ENCODE measurements at regions not wholly inside any gene's neighbourhood (a gene's known extent, or its start where the extent isn't known, plus 50 kb on each side); places are given as distances from the start of the nearest gene placed in this dataset.
"Not testable (repeated sequence)": the region's sequence is repeated elsewhere in the genome, so short reads cannot be mapped to it uniquely, and the experiment has no call there.

DNA sequence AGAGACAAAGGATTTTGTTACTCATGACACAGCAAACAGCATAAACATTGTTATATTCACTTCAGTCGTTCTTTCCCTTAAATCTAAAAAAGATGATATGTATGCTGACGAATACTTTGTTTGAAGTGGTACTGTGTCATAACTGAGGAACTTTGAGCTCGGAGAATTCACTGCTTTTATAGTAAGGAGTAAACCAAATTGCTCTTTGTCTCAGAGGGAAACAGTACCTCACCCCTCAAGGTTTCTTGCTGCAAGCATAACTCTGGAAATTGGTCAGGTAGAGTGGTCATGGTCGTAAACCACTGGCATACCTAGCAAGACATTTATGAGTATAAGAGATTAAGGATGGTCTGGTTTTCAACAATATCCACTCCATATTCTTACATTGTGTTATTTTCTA, 160.2 kb upstream of the OR4E1 start:
- no peaks in the 10 kb centered on the region for H3K9me3 ChIP-seq (ENCODE audit: low read depth)
- no peaks in the 10 kb centered on the region for H3K27me3 ChIP-seq
- TF ChIP-seq, protein P1, sequence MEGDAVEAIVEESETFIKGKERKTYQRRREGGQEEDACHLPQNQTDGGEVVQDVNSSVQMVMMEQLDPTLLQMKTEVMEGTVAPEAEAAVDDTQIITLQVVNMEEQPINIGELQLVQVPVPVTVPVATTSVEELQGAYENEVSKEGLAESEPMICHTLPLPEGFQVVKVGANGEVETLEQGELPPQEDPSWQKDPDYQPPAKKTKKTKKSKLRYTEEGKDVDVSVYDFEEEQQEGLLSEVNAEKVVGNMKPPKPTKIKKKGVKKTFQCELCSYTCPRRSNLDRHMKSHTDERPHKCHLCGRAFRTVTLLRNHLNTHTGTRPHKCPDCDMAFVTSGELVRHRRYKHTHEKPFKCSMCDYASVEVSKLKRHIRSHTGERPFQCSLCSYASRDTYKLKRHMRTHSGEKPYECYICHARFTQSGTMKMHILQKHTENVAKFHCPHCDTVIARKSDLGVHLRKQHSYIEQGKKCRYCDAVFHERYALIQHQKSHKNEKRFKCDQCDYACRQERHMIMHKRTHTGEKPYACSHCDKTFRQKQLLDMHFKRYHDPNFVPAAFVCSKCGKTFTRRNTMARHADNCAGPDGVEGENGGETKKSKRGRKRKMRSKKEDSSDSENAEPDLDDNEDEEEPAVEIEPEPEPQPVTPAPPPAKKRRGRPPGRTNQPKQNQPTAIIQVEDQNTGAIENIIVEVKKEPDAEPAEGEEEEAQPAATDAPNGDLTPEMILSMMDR (IDR thresholded peaks at IDR 0.05; ENCODE audit: low read depth, low read length): no peak
- no peak for DNase-seq (ENCODE audit: low read depth in 1 of 2, low spot score in 1 of 2)
- no peak overlapping the region for H3K27ac ChIP-seq
- H3K36me3 ChIP-seq: no peaks in the 10 kb centered on the region
- no peak overlapping the region for H3K4me3 ChIP-seq
- H3K4me1 ChIP-seq (ENCODE audit: low read depth): no peaks in the 10 kb centered on the region

DNA sequence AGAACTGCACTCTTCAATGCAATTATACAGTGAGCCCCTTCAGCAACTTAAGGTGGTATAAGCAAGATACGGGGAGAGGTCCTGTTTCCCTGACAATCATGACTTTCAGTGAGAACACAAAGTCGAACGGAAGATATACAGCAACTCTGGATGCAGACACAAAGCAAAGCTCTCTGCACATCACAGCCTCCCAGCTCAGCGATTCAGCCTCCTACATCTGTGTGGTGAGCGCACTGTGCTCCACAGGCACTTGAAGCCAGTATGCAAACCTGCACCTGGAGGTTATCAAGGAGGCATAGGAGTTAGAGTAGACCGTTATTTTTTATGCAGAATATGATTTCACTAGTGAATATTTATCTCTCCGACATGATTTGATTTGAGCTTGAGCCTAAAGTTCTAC, 152.2 kb upstream of the OR4E1 start:
- TF ChIP-seq, protein P1 (IDR thresholded peaks at IDR 0.05; ENCODE audit: low read depth, low read length): no peak
- Histone ChIP-seq H3K4me1 (ENCODE audit: low read depth) (no peaks in the 10 kb centered on the region), H3K4me3 (no peak overlapping the region), H3K9me3 (ENCODE audit: low read depth) (no peaks in the 10 kb centered on the region), H3K27ac (no peak overlapping the region), H3K27me3 (no peaks in the 10 kb centered on the region), H3K36me3 (no peaks in the 10 kb centered on the region)
- no peak for DNase-seq (ENCODE audit: low read depth in 1 of 2, low spot score in 1 of 2)

DNA sequence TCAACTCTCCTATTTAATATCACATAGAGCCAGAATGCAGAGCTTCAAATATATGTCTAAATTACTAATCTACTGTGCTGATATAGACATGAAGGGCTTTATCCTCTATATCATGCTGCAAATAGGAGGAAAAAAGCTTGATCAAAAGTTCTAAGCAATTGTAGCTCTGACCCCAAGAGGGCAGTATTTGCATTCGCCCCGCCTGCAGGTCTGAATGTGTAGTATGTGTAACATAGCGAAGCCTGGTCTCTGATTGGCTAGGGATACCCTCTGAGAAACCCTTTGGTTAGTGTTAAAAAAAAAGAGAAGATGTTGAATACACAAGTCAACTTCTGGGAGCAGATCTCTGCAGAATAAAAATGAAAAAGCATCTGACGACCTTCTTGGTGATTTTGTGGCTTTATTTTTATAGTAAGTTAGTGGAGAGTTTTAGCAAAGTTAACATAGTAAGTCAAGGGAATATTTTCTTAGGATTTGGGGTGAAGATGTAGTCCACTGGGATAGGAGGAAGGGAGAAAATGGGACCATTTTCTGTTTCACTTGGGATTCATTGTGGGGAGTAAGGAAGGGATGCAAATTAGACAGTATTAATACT, 151.6 kb upstream of the OR4E1 start:
- Histone ChIP-seq H3K9me3 (ENCODE audit: low read depth) (no peaks in the 10 kb centered on the region), H3K36me3 (no peaks in the 10 kb centered on the region), H3K27me3 (no peaks in the 10 kb centered on the region), H3K27ac (no peak overlapping the region), H3K4me3 (no peak overlapping the region), H3K4me1 (ENCODE audit: low read depth) (no peaks in the 10 kb centered on the region)
- TF ChIP-seq, protein P1 (IDR thresholded peaks at IDR 0.05; ENCODE audit: low read depth, low read length): peak; percentile 51
- DNase-seq (ENCODE audit: low read depth in 1 of 2, low spot score in 1 of 2): peak; percentile 21 to 53

DNA sequence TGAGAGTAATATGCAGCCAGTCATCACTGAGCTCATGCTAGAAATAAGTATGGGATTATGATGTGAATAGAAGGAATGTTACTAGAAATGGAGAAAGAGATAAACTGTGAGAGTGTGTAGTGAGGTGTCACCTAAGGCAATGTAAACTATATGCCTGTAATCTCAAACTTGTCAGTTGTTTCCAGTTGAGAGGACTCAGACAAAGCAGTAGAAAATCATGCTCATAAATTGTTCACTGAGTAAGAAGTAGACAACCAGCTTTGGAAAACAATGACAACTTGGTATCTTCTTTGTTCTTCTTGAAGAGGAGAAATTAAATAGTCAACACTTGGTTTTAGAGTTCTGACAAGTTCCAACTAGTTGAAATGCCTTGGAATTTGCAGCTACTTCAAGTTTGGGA, 148.5 kb upstream of the OR4E1 start:
- DNase-seq (ENCODE audit: low read depth in 1 of 2, low spot score in 1 of 2): no peak
- Histone ChIP-seq H3K36me3 (no peaks in the 10 kb centered on the region), H3K27ac (no peak overlapping the region), H3K4me1 (ENCODE audit: low read depth) (no peaks in the 10 kb centered on the region), H3K4me3 (no peak overlapping the region), H3K9me3 (ENCODE audit: low read depth) (no peaks in the 10 kb centered on the region), H3K27me3 (no peaks in the 10 kb centered on the region)
- TF ChIP-seq, protein P1 (IDR thresholded peaks at IDR 0.05; ENCODE audit: low read depth, low read length): no peak

DNA sequence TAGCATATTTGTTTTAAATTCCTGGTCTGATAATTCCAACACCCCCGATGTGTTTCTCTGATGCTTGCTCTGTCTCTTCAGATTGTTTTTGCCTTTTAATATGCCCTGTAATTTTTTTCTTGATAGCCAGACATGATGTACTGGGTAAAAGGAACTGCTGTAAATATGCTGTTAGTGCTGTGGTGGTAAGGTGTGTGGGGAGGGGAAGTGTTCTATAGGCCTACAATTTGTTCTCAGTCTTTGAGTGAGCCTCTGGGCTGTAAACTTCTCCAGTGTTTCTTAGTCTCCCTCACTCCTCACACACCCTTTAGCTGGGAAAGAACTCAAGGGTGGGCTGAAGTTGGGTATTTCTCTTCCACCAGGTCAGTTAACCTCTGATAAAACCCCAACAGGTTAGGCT, 147.0 kb upstream of the OR4E1 start:
- DNase-seq (ENCODE audit: low read depth in 1 of 2, low spot score in 1 of 2): no peak
- H3K4me3 ChIP-seq: no peak overlapping the region
- no peaks in the 10 kb centered on the region for H3K36me3 ChIP-seq
- no peaks in the 10 kb centered on the region for H3K27me3 ChIP-seq
- TF ChIP-seq, protein P1 (IDR thresholded peaks at IDR 0.05; ENCODE audit: low read depth, low read length): no peak
- no peaks in the 10 kb centered on the region for H3K4me1 ChIP-seq (ENCODE audit: low read depth)
- no peaks in the 10 kb centered on the region for H3K9me3 ChIP-seq (ENCODE audit: low read depth)
- no peak overlapping the region for H3K27ac ChIP-seq

DNA sequence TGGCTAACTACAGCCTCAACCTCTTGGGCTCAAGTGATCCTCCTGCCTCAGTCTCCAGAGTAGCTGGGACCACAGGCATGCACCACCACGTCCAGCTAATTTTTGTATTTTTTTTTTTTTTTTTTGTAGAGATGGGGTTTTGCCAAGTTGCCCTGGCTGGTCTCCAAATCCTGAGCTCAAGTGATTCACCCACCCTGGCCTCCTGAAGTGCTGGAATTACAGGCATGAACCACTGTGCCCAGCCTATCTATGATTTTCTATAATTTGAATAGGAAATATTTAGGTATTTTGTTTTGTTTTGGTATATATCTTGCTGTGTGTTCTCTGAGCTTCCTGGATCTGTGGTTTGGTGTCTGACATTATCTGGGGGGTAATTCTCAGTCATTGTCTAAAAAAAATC, 146.3 kb upstream of the OR4E1 start:
- not testable (repeated sequence) for H3K27me3 ChIP-seq

DNA sequence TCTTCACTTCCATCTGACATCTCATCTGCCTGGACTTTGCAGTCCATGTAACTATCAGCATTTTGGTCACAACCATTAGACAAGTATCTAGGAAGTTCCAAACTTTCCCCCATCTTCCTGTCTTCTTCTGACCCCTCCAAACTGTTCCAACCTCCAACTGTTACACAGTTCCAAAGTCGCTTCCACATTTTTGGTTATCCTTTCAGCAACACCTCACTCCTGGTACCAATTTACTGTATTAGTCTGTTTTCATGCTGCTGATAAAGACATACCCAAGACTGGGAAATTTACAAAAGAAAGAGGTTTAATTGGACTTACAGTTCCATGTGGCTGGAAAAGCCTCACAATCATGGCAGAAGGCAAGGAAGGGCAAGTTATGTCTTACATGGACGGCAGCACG, 143.4 kb upstream of the OR4E1 start:
- not testable (repeated sequence) for H3K9me3 ChIP-seq (ENCODE audit: low read depth); H3K27ac ChIP-seq; DNase-seq (ENCODE audit: low read depth in 1 of 2, low spot score in 1 of 2); H3K27me3 ChIP-seq; H3K4me3 ChIP-seq; H3K36me3 ChIP-seq; H3K4me1 ChIP-seq (ENCODE audit: low read depth)

More for the DNA sequence above, 146.3 kb upstream of the OR4E1 start:
- not testable (repeated sequence) for H3K4me3 ChIP-seq; H3K36me3 ChIP-seq; H3K4me1 ChIP-seq (ENCODE audit: low read depth); H3K9me3 ChIP-seq (ENCODE audit: low read depth); H3K27ac ChIP-seq
- peak in 1 of 2 donors; percentile 51 for DNase-seq (ENCODE audit: low read depth in 1 of 2, low spot score in 1 of 2)
